Cerebellar nuclear complex (tissue), 1 donor: ENCODE measurements at regions not wholly inside any gene's neighbourhood (a gene's known extent, or its start where the extent isn't known, plus 50 kb on each side); places are given as distances from the start of the nearest gene placed in this dataset.

Experiments
- DNase-seq, 2 experiments: peaks; one replicate each; lab custom pipeline; 2025; lab: John Stamatoyannopoulos, UW

DNA sequence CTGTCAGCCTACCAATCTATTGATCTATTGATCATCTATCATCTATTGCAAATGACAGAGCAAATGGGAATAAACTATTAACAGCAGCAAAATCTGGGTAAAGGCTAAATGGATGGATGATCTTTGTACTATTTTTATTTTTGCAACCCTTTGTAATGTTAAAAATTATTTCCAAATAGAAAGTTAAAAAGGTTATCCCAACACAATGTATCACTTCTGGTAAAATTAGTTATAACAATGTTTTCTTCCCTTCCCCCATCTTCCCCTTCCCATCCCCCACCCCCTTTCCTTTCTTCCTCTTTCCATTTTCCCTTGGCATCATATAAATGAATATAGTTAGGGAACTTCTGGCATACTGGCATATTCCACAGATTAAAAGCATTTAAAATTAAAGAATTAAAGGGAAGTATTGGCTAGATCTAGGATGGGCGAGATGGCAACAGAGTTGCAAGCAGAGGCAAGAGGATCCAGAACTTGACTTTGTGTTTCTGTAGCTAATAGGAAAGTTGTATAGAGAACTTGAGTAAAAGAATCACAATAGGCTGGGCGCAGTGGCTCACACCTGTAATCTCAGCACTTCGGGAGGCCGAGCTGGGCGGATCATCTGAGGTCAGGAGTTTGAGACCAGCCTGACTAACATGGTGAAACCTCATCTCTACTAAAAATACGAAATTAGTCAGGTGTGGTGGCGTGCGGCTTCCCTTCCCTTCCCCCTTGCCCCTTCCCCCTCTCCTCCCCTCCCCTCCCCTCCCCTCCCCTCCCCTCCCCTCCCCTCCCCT is 66.6 kb upstream of the TAF11L2 start:
- DNase-seq: no peak

DNA sequence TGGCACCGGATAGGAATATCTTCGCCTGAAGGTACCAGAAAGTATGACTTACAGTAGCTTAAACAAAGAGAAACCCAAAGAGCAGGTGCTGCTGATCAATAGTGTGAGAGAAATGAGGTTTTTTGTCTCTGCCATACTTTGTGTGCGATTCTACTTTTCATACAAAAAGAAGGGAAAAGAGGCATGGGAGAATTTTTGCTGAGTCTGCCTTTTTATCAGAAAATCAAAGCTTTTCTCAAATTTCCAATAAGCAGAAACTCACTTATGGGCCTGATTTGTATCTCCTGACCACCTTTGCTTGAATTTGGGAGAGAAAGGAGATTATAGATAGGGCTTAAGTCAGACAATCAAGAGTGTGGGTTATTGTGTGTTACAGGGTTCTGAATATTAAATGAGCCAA is 65.5 kb upstream of the TAF11L2 start:
- DNase-seq: no peak

DNA sequence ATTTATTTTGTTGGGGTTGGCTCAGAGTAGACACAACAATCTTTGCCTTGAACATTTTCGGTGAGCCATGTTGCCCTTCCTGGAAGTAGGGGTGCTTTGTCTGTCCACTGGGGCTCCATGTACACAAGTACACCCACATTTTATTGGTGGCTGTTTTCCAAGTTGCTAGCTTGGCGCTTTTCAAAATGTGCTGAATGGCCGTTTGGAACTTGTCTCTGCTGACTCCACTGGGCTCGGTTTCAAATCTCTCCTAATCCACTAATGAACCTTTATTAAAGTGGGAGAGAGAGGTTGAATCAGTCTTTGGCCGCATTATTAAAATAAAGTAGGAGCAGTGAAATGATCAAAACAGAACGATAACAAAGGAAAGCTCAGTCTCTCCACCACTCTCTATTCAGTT is 64.6 kb upstream of the TAF11L2 start:
- DNase-seq: no peak

DNA sequence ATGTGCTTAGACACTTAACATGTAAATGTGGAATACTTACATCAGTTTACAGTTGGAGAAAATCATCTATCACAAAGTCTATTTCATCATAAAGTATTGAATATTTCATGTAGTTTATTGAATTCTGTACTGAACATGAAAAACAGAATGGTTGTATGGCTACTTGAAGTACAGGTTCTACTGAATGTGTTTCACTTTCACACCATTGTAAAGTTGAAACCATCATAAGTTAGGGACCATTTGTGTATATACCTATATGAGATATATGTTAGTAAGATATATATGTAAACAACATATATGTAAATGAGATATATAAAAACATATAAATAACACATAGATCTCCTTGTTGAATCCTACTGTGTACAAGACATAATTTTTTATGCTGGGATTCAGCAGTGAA is 63.0 kb upstream of the TAF11L2 start:
- DNase-seq: no peak

DNA sequence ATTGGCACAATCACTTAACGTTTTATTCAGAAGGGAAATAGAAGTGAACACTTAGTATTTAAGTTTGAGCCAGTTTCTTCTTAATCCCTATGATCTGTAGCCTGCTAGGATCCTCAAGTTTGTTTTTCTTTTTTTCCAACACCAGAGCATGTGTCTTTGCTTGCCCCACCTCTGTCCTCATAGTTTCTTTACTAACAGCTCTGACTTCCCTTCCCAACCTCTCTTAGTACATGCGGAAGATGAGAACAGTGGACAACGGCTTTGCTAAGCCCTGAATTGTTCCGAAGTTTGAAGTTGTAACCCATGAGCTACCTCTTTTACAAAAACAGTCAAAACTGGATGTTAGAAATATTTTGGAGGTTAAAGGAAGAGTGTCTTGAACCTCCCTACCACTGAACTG is 61.7 kb upstream of the TAF11L2 start:
- DNase-seq: no peak

DNA sequence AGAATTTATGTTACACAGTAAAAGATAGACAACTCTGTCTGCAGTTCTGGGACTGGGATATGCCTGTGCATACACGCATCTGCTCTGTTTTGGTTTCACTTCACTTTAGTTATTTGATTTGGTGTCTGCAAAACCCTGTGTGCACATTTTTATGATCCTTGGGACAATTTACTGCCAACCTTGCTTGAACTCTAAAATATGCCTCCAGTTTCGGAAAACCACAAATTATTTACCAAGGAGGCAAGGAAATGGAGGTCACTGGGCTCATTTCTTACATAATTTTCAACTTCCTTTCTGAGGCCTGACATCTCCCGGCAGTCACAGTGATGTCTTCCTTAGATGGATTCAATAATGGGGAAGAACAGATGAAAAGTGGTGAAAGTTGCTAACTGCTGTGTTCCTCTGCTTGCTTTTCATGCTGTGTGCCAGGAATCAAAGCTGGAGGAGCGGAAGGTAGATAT is 61.2 kb upstream of the TAF11L2 start:
- DNase-seq: no peak

DNA sequence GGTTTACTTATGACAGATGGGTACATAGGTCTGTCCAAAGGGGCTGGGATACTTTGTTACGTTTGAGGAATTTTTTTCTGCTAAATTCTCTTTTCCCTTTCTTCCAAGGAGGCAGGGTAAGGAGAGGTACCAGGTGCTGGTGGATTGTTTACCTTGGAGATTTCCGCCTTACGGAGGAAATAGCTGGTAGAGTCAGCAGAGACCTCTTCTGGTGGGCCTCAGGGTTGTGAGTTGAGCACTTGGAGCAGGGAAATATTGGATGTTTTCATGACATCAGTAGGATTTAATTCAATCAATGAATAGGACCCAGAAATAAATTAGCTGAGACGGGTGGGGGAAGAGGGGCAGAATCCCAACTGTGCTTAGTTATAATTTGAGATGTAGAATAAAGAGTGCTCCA is 60.0 kb upstream of the TAF11L2 start:
- DNase-seq: no peak

DNA sequence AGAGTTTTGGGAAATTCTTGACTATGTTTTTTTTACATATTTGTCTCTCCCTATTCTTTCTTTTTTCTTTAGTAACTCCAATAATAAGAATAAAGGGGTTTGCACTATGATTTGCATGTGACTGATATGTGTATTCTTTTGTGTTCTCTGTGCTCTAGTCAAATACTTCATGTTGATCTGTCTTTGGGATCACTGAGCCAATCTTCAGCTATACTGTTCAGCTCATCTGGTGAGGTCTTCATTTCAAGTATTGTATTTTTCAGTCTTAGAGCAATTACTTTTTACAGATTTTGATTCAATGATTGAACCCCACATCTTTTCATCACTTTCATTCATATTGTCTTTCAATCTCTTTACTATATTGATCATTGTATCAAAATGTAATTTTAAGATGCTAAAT is 58.1 kb upstream of the TAF11L2 start:
- DNase-seq: no peak

DNA sequence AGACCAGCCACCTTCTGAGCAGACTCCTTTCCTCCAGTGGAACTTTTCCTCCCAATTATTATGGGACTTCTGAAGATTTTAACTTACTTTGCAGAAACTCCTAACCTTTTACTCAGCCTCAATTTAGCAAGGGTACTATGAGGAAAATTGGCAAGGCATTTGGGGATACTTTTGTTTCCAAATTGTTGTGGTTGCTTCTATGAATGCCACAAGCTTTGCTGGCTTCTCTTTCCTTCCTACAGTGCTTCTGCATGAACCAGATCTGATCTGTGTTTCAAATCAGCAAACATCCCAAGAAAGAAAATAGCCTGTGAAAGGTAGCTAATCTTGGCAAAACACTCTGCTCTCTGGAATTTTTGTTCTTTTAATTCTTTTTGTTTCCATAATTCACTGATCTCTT is 57.3 kb upstream of the TAF11L2 start:
- DNase-seq: no peak

DNA sequence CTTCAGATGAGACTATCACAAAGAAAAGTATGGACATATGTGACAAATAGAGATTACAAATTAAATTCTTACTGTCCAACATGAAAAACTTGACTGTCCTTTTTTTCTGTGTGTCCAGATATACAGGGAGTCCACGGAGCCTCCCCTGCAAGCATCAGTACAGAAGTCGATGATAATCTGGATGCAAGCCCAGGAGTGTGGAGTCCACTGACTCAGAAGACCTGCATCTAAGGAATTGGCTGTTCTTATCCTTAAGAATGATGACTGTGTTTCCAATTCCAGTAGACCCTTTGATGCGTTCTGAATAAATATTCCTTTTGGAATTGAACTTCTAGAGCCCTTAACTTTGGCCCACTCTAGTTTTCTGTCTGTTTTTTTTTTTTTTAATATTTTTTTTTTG is 56.7 kb upstream of the TAF11L2 start:
- DNase-seq: no peak

DNA sequence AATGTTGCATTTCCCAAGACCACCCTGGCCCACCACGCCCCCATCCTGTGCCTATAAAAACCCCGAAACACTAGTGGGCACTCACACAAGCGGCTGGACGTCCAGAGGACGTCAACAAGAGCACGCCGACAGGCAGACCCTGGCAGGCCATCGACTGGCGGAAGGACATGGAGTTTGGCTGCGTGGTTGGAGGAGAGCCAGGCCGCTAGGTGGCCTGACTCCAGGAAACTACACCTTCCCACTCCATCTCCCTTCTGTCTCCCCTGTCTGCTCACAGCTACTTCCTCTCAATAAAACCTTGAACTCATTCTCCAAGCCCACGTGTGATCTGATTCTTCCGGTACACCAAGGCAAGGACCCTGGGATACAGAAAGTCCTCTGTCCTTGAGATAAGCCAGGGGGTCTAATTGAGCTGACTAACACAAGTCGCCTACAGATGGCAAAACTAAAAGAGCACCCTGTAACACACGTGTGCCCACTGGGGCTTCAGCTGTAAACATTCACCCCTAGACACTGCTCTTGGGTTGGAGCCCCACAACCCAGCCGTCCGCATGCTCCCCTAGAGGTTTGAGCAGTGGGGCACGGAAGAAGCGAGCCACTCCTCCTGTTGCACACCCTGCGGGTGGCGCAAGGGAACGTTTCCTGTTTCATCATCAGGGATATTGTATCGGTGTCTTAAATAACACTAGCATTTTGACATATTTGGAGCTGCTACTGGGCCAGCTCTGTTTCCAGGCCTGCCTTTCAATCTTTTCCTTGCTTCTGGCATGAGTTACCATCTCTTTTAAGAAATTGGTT is 54.5 kb upstream of the TAF11L2 start:
- no peak for DNase-seq

DNA sequence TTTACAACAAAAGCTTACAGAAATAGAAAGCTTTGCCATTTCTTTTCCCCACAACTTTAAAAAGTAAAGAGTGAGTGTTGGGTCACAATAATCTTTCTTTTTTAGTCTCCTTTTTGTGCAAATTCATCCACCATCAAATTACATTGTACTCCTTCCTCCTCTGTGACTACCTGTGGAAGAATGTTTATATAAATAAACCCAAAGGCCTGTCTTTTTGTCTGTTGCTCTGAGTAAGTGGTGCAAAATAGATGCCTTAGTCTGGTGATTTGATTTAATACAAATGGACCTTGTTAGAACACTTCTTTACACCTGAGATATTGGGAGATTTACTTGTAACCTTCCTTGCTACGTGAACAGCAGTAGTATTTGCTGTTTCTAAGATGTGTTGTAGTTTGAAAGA is 53.5 kb upstream of the TAF11L2 start:
- DNase-seq: no peak

DNA sequence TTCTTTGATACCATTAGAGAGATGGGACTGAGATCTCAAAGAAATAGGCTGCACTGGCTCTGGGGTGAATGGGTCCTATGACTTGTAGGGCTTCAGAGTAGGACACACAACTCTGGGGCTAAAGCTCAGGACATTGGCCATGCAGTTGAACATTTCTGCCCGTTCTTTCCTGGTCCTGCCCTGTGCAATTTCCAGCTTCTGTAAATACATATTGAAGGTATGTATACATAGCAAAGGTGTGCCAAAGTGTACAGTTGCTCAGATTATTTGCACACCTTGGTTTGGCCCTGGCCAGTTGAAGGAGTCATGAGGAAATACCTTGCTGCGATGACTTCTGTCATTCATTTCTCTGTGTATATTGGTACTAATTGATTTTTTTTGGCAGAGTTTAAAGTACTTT is 52.8 kb upstream of the TAF11L2 start:
- no peak for DNase-seq
